OCI-LY1 (cell line): ENCODE measurements at regions not wholly inside any gene's neighbourhood (a gene's known extent, or its start where the extent isn't known, plus 50 kb on each side); places are given as distances from the start of the nearest gene placed in this dataset.

ENCODE experiments used
- CTCF ChIP-seq: fragments of 200-600 bp; sonication (generic), shearing (Covaris generic); IDR thresholded peaks from 2 replicates; pipeline ENCODE4 v1.5.1; 2017; ENCODE audit warnings: mild to moderate bottlenecking, antibody characterized with exemption, low read length, moderate library complexity, mixed read lengths
- EZH2 ChIP-seq: fragments of 200-600 bp; sonication (generic), shearing (Covaris generic); IDR thresholded peaks from 2 replicates; pipeline ENCODE4 v1.8.0; 2017; ENCODE audit warnings: borderline replicate concordance, mixed run types, mild to moderate bottlenecking, antibody characterized with exemption, low read length, moderate library complexity, mixed read lengths

GRCh38 chr2:41068740-41069139 is 616.9 kb upstream of the SLC8A1 start:
- TF ChIP-seq CTCF (no peak), EZH2 (no peak)
